ENCODE measurements at regions not wholly inside any gene's neighbourhood (a gene's known extent, or its start where the extent isn't known, plus 50 kb on each side); places are given as distances from the start of the nearest gene placed in this dataset.

- DNase-seq, result no peak
Measured at GRCh38 chr9:96086936-96087571, 211.6 kb downstream of the ERCC6L2 start.

- DNase-seq, result no peak
Measured at GRCh38 chr9:96085491-96086143, 210.1 kb downstream of the ERCC6L2 start.

GRCh38 chr9:96084331-96084734, 208.8 kb downstream of the ERCC6L2 start:
- DNase-seq, result no peak

GRCh38 chr9:96082516-96083232, 207.2 kb downstream of the ERCC6L2 start:
- no peak for DNase-seq

GRCh38 chr9:96080364-96080763, 204.9 kb downstream of the ERCC6L2 start:
- DNase-seq, result no peak

GRCh38 chr9:96079779-96080178, 204.3 kb downstream of the ERCC6L2 start:
- DNase-seq, result no peak

- DNase-seq, result no peak
Measured at GRCh38 chr9:96078897-96079490, 203.5 kb downstream of the ERCC6L2 start.

- no peak for DNase-seq
Measured at GRCh38 chr9:96075757-96076156, 200.3 kb downstream of the ERCC6L2 start.

GRCh38 chr9:96075111-96075510, 199.6 kb downstream of the ERCC6L2 start:
- no peak for DNase-seq

- no peak for DNase-seq
Measured at GRCh38 chr9:96073531-96074480, 198.3 kb downstream of the ERCC6L2 start.

GRCh38 chr9:96072930-96073329, 197.4 kb downstream of the ERCC6L2 start:
- DNase-seq, result no peak

GRCh38 chr9:96071815-96072124, 196.3 kb downstream of the ERCC6L2 start:
- DNase-seq, result no peak

GRCh38 chr9:96071076-96071814, 195.8 kb downstream of the ERCC6L2 start:
- no peak for DNase-seq

GRCh38 chr9:96069629-96070220, 194.2 kb downstream of the ERCC6L2 start:
- DNase-seq, result no peak

- no peak for DNase-seq
Measured at GRCh38 chr9:96068511-96068910, 193.0 kb downstream of the ERCC6L2 start.

- DNase-seq, result no peak
Measured at GRCh38 chr9:96067600-96067999, 192.1 kb downstream of the ERCC6L2 start.

- no peak for DNase-seq
Measured at GRCh38 chr9:96067004-96067403, 191.5 kb downstream of the ERCC6L2 start.

- DNase-seq, result no peak
Measured at GRCh38 chr9:96065482-96066251, 190.2 kb downstream of the ERCC6L2 start.

GRCh38 chr9:96064826-96065481, 189.5 kb downstream of the ERCC6L2 start:
- no peak for DNase-seq

GRCh38 chr9:96062854-96063253, 187.4 kb downstream of the ERCC6L2 start:
- DNase-seq, result no peak

Measured in NCI-H524 treated with DMSO at 0.1 percent for 48 hours (cell line).